ENCODE measurements at regions not wholly inside any gene's neighbourhood (a gene's known extent, or its start where the extent isn't known, plus 50 kb on each side); places are given as distances from the start of the nearest gene placed in this dataset.

- ATAC-seq: no peak
- Mint-ChIP-seq H3K4me1 (no peaks in the 10 kb centered on the region), H3K27me3 (peaks cover 0 to 3% (median 0%) of the 10 kb centered on the region in 5 donors), H3K36me3 (peaks cover 0 to 25% (median 24%) of the 10 kb centered on the region in 3 donors), H3K4me3 (no peak overlapping the region), H3K9me3 (peaks cover 0 to 45% (median 18%) of the 10 kb centered on the region in 9 donors), H3K27ac (no peak overlapping the region)
- DNase-seq: no peak
- POLR2A ChIA-PET: no interaction called here
Observed at GRCh38 chr18:76750269-76750668, 72.1 kb upstream of the ZNF236 start.

- ATAC-seq: no peak
- no peak for DNase-seq
- Mint-ChIP-seq H3K4me1 (no peaks in the 10 kb centered on the region), H3K27ac (peak overlapping the region in 1 of 10 donors; percentile 31), H3K4me3 (no peak overlapping the region), H3K36me3 (peaks cover 0 to 25% (median 24%) of the 10 kb centered on the region in 3 donors), H3K9me3 (peaks cover 0 to 45% (median 18%) of the 10 kb centered on the region in 9 donors), H3K27me3 (peaks cover 0 to 8% (median 4%) of the 10 kb centered on the region in 5 donors)
- POLR2A ChIA-PET: no interaction called here
Observed at GRCh38 chr18:76747676-76748075, 74.7 kb upstream of the ZNF236 start.

- peaks cover 0 to 3% (median 2%) of the 10 kb centered on the region in 4 donors for H3K4me1 Mint-ChIP-seq
- peaks cover 6 to 24% (median 10%) of the 10 kb centered on the region in 5 donors for H3K27me3 Mint-ChIP-seq
- POLR2A ChIA-PET: no interaction called here
- ATAC-seq: no peak
- H3K9me3 Mint-ChIP-seq: peaks cover 0 to 4% (median 0%) of the 10 kb centered on the region in 9 donors
- peaks cover 0 to 4% (median 4%) of the 10 kb centered on the region in 3 donors for H3K36me3 Mint-ChIP-seq
- no peak overlapping the region for H3K4me3 Mint-ChIP-seq
- no peak for DNase-seq
- peak overlapping the region in 1 of 10 donors; percentile 79 for H3K27ac Mint-ChIP-seq
Observed at GRCh38 chr18:76741346-76741745, 81.0 kb upstream of the ZNF236 start.

GRCh38 chr18:76736309-76736708 lies 86.0 kb upstream of the ZNF236 start:
- Mint-ChIP-seq H3K4me3 (no peak overlapping the region), H3K4me1 (peaks cover 2 to 4% (median 3%) of the 10 kb centered on the region in 4 donors), H3K27me3 (peaks cover 2 to 25% (median 8%) of the 10 kb centered on the region in 5 donors), H3K36me3 (peaks cover 0 to 4% (median 0%) of the 10 kb centered on the region in 3 donors), H3K9me3 (peaks cover 0 to 4% (median 0%) of the 10 kb centered on the region in 9 donors), H3K27ac (no peak overlapping the region)
- DNase-seq: no peak
- POLR2A ChIA-PET: no interaction called here
- no peak for ATAC-seq

- Mint-ChIP-seq H3K9me3 (peaks cover 0 to 22% (median 3%) of the 10 kb centered on the region in 9 donors), H3K27ac (no peak overlapping the region), H3K27me3 (peaks cover 0 to 25% (median 7%) of the 10 kb centered on the region in 5 donors), H3K36me3 (peaks cover 0 to 9% (median 2%) of the 10 kb centered on the region in 3 donors), H3K4me3 (no peak overlapping the region), H3K4me1 (peaks cover 3 to 10% (median 3%) of the 10 kb centered on the region in 4 donors)
- POLR2A ChIA-PET: interaction anchor here (0.7 to 1.1 kb wide), 2 partner anchors 9 to 321 kb away, joined by 4 to 7 read pairs; no protein-coding TSS in a partner anchor
- no peak for ATAC-seq
- DNase-seq: no peak
Observed at GRCh38 chr18:76730901-76731300, 91.5 kb upstream of the ZNF236 start.

DNA sequence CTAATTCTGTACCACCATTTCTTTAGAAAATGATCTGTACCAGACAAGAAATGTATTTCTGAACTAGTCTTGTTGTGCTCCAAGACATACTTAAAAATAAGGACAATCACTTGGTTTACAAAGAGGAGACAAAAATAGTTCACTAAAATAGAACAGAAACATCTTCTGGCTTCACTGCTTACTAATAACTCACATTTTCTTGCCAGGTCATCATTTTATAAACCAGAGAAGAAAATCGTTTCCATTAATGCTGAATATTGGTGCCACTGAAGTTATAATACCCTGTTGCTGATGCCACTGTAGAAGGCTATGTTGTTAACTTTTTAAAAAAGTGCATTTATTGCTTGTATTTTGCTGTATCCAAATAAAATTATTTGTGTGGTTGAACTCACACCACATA lies 94.8 kb upstream of the ZNF236 start:
- peaks cover 0 to 37% (median 12%) of the 10 kb centered on the region in 5 donors for H3K27me3 Mint-ChIP-seq
- ATAC-seq (no peak), DNase-seq (no peak)
- peaks cover 0 to 9% (median 2%) of the 10 kb centered on the region in 3 donors for H3K36me3 Mint-ChIP-seq
- H3K27ac Mint-ChIP-seq: no peak overlapping the region
- POLR2A ChIA-PET: no interaction called here
- peaks cover 9 to 23% (median 16%) of the 10 kb centered on the region in 4 donors for H3K4me1 Mint-ChIP-seq
- H3K4me3 Mint-ChIP-seq: no peak overlapping the region
- peaks cover 0 to 22% (median 3%) of the 10 kb centered on the region in 9 donors for H3K9me3 Mint-ChIP-seq

DNA sequence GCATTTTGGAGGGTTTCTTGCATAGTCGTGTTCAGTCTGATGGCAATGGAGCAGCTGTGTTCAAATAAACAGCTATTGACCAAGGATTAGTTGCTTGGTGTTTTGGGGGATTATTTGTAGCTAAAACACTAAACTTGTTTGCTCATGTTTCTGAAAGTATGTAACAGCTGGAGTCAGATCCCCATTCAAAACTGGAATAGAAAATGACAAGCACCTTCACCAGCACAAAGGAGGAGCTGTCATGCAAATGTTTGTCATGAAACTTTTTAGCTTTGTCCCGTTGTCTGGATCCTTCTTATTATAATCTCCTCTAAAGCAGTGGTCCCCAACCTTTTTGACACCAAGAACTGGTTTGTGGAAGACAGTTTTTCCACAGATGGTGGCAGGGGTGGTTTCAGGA lies 96.9 kb upstream of the ZNF236 start:
- peaks cover 0 to 22% (median 3%) of the 10 kb centered on the region in 9 donors for H3K9me3 Mint-ChIP-seq
- H3K4me1 Mint-ChIP-seq: peaks cover 24 to 37% (median 33%) of the 10 kb centered on the region in 4 donors
- no peak for ATAC-seq
- no peak overlapping the region for H3K4me3 Mint-ChIP-seq
- H3K27ac Mint-ChIP-seq: no peak overlapping the region
- peaks cover 0 to 30% (median 7%) of the 10 kb centered on the region in 5 donors for H3K27me3 Mint-ChIP-seq
- peaks cover 0 to 9% (median 2%) of the 10 kb centered on the region in 3 donors for H3K36me3 Mint-ChIP-seq
- POLR2A ChIA-PET: no interaction called here
- DNase-seq: no peak

GRCh38 chr18:76722224-76723061 lies 99.9 kb upstream of the ZNF236 start:
- POLR2A ChIA-PET: interaction anchor here (0.9 to 1.2 kb wide), 3 partner anchors 9 to 229 kb away, joined by 3 to 7 read pairs (median 3); no protein-coding TSS in a partner anchor
- peaks cover 28 to 52% (median 41%) of the 10 kb centered on the region in 4 donors for H3K4me1 Mint-ChIP-seq
- no peaks in the 10 kb centered on the region for H3K36me3 Mint-ChIP-seq
- peak overlapping the region; percentile 71 to 85 (median 82) for H3K4me3 Mint-ChIP-seq
- H3K9me3 Mint-ChIP-seq: no peaks in the 10 kb centered on the region
- peak overlapping the region in 5 of 10 donors; percentile 35 to 80 (median 52) for H3K27ac Mint-ChIP-seq
- DNase-seq: peak in 1 of 10 donors; percentile 3
- ATAC-seq: no peak
- H3K27me3 Mint-ChIP-seq: peaks cover 0 to 21% (median 7%) of the 10 kb centered on the region in 5 donors

- POLR2A ChIA-PET: interaction anchor here (0.7 to 1.4 kb wide), 9 partner anchors 10 to 1692 kb away, joined by 3 to 7 read pairs (median 3); partner anchors contain the start of gene ZNF236
- Mint-ChIP-seq H3K9me3 (no peaks in the 10 kb centered on the region), H3K4me3 (peak overlapping the region; percentile 71 to 85 (median 82)), H3K36me3 (no peaks in the 10 kb centered on the region), H3K4me1 (peaks cover 28 to 52% (median 41%) of the 10 kb centered on the region in 4 donors), H3K27ac (peak overlapping the region; percentile 26 to 80 (median 67)), H3K27me3 (peaks cover 0 to 21% (median 10%) of the 10 kb centered on the region in 5 donors)
- DNase-seq (peak; percentile 29 to 94 (median 82)), ATAC-seq (peak; percentile 98 to 99)
Observed at GRCh38 chr18:76721207-76721996, 101.0 kb upstream of the ZNF236 start.

DNA sequence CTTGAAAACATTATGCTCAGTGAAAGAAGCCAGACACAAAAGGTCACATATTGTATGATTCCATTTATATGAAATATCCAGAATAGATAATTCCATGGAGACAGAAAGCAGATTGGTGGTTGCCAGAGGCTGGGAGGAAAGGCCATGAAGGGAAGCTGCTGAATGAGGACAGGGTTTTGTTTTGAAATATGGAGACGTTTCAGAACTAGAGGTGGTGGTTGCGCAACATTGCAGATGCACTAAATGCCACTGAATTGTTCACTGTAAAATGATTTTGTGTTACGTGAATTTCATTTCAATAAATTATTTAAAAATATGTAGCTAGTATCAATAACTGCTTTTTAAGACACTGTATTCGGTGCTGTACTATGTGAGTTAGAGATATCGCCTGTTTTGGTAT lies 101.7 kb upstream of the ZNF236 start:
- no peak for ATAC-seq

GRCh38 chr18:76715012-76715610 lies 107.2 kb upstream of the ZNF236 start:
- no peak overlapping the region for H3K4me3 Mint-ChIP-seq
- no peak for DNase-seq
- POLR2A ChIA-PET: no interaction called here
- no peaks in the 10 kb centered on the region for H3K9me3 Mint-ChIP-seq
- H3K4me1 Mint-ChIP-seq: peaks cover 1 to 12% (median 5%) of the 10 kb centered on the region in 4 donors
- no peak overlapping the region for H3K27ac Mint-ChIP-seq
- ATAC-seq: no peak
- peaks cover 3 to 24% (median 7%) of the 10 kb centered on the region in 5 donors for H3K27me3 Mint-ChIP-seq
- H3K36me3 Mint-ChIP-seq: no peaks in the 10 kb centered on the region

More for the DNA sequence above, 101.7 kb upstream of the ZNF236 start:
- H3K4me1 Mint-ChIP-seq: peaks cover 28 to 52% (median 41%) of the 10 kb centered on the region in 4 donors
- peak overlapping the region; percentile 71 to 85 (median 82) for H3K4me3 Mint-ChIP-seq
- peak overlapping the region in 2 of 10 donors; percentile 26 to 51 for H3K27ac Mint-ChIP-seq
- no peak for DNase-seq
- POLR2A ChIA-PET: interaction anchor here (0.8 to 1.4 kb wide), 3 partner anchors 11 to 1692 kb away, joined by 3 to 4 read pairs (median 3); partner anchors contain the start of gene ZNF236
- no peaks in the 10 kb centered on the region for H3K9me3 Mint-ChIP-seq
- peaks cover 2 to 20% (median 8%) of the 10 kb centered on the region in 5 donors for H3K27me3 Mint-ChIP-seq
- H3K36me3 Mint-ChIP-seq: no peaks in the 10 kb centered on the region

DNA sequence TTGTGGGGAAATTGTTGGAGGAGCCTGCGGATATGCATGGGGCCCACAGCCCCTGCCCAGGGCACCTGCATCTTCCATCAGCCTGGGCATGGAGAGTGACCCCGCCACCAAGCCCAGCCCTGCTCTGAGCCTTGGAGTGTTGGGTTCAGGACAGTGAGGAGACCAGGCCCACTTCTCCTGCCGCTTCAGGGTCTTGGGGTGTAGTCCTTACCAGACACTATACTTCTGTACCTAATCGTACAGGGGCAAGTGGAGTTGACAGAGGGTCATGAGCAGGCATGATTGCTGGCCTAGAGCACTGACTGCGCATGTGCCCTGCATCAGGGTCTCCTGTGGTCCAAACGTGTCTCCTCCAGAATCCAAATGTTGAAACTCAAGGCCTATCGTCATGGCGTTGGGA lies 108.9 kb upstream of the ZNF236 start:
- H3K4me1 Mint-ChIP-seq: peaks cover 4 to 7% (median 6%) of the 10 kb centered on the region in 4 donors
- no peak for DNase-seq
- H3K9me3 Mint-ChIP-seq: no peaks in the 10 kb centered on the region
- no peak for ATAC-seq
- no peak overlapping the region for H3K4me3 Mint-ChIP-seq
- no peak overlapping the region for H3K27ac Mint-ChIP-seq
- no peaks in the 10 kb centered on the region for H3K36me3 Mint-ChIP-seq
- POLR2A ChIA-PET: no interaction called here
- peaks cover 4 to 24% (median 7%) of the 10 kb centered on the region in 5 donors for H3K27me3 Mint-ChIP-seq
